Fibroblast of gingiva (primary cell): ENCODE measurements at regions not wholly inside any gene's neighbourhood (a gene's known extent, or its start where the extent isn't known, plus 50 kb on each side); places are given as distances from the start of the nearest gene placed in this dataset.
"Not testable (repeated sequence)": the region's sequence is repeated elsewhere in the genome, so short reads cannot be mapped to it uniquely, and the experiment has no call there.

ENCODE experiments used
- DNase-seq: peaks from one replicate; pipeline ENCODE4 v3.0.0-alpha.2; 2011; ENCODE audit warnings: low read depth

- DNase-seq, result no peak
Observed at GRCh38 chr19:30871979-30872378, 477.3 kb downstream of the TSHZ3 start.

GRCh38 chr19:30870876-30871275, 478.4 kb downstream of the TSHZ3 start:
- DNase-seq, result no peak

GRCh38 chr19:30865511-30865910, 483.7 kb downstream of the TSHZ3 start:
- DNase-seq, result no peak

- DNase-seq, result no peak
Observed at GRCh38 chr19:30864391-30865215, 484.6 kb downstream of the TSHZ3 start.

GRCh38 chr19:30862876-30863275, 486.4 kb downstream of the TSHZ3 start:
- DNase-seq, result no peak

GRCh38 chr19:30861919-30862318, 487.3 kb downstream of the TSHZ3 start:
- DNase-seq, result no peak

- DNase-seq, result no peak
Observed at GRCh38 chr19:30857966-30858490, 485.8 kb downstream of the ZNF536 start.

GRCh38 chr19:30857388-30857787, 485.2 kb downstream of the ZNF536 start:
- no peak for DNase-seq

GRCh38 chr19:30856786-30857185, 484.6 kb downstream of the ZNF536 start:
- no peak for DNase-seq

- no peak for DNase-seq
Observed at GRCh38 chr19:30856376-30856775, 484.2 kb downstream of the ZNF536 start.

- DNase-seq, result no peak
Observed at GRCh38 chr19:30855442-30855841, 483.3 kb downstream of the ZNF536 start.

GRCh38 chr19:30854661-30855060, 482.5 kb downstream of the ZNF536 start:
- DNase-seq, result no peak

- no peak for DNase-seq
Observed at GRCh38 chr19:30854207-30854606, 482.0 kb downstream of the ZNF536 start.

GRCh38 chr19:30853036-30853435, 480.9 kb downstream of the ZNF536 start:
- no peak for DNase-seq

GRCh38 chr19:30852168-30852567, 480.0 kb downstream of the ZNF536 start:
- DNase-seq, result no peak

- no peak for DNase-seq
Observed at GRCh38 chr19:30851646-30852045, 479.5 kb downstream of the ZNF536 start.

GRCh38 chr19:30848636-30849425, 476.6 kb downstream of the ZNF536 start:
- DNase-seq, result no peak

GRCh38 chr19:30846102-30846501, 473.9 kb downstream of the ZNF536 start:
- DNase-seq, result no peak

- no peak for DNase-seq
Observed at GRCh38 chr19:30842926-30843325, 470.7 kb downstream of the ZNF536 start.

- no peak for DNase-seq
Observed at GRCh38 chr19:30841934-30842333, 469.8 kb downstream of the ZNF536 start.

- DNase-seq, result no peak
Observed at GRCh38 chr19:30830875-30831274, 458.7 kb downstream of the ZNF536 start.

- not testable (repeated sequence) for DNase-seq
Observed at GRCh38 chr19:30825505-30825904, 453.3 kb downstream of the ZNF536 start.

- DNase-seq, result no peak
Observed at GRCh38 chr19:30824809-30825208, 452.6 kb downstream of the ZNF536 start.
